GM21390 (cell line): ENCODE measurements at regions not wholly inside any gene's neighbourhood (a gene's known extent, or its start where the extent isn't known, plus 50 kb on each side); places are given as distances from the start of the nearest gene placed in this dataset.

Experiments used
- ATAC-seq: cut with Tn5 transposase; IDR thresholded peaks from one replicate; pipeline ENCODE4 v1.9.1; 2021; ENCODE audit not compliant: unreplicated experiment

DNA sequence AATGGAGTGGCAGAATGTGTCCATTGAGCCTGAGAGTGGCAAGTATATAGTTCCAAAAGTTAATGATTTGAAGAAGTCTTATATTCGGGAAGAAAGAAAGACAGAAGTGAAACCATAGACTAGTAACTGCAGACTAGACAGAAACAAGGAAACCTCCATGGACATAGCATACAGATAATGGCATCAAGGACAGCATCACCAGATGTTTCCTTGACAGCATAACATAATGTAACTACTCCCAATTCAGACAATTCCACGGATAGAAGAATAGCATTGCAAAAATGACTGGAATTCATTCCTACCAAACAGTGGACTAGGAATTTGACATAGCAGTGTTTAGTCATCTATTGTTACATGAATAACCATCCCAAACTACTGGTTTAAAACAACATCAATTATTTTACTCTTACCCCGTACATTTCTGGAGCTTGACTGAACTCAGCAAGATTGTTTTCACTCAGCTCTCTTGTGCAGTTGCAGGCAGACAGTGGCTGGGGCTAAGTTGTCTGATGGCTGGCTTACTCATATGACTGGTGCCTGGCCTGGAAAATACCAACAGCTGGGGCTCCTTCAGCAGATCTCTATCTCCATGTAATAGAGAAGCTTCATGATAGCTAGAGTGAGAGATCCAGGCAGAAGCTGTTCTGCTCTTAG lies 109.7 kb upstream of the GADL1 start:
- peak; percentile 59 for ATAC-seq

GRCh38 chr3:31008994-31009393 lies 114.5 kb upstream of the GADL1 start:
- ATAC-seq, result no peak

DNA sequence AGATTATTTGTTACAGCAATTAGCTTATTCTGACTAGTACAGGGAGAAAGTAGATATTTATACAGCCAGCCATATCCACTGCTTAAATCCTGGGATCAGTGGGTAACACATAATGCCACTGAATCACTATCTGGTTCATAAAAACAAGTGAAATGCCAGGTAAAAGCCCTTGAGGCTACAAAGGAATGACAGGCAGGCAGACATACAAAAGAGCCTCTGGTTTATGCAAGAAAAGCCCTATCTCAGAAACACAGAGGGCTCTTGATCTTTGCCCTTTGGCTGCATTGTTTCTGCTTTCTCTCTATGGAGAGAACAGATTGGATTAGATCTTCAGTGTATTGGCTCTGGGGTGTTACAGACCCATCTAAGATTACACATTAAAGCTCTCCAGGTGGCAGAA lies 115.4 kb upstream of the GADL1 start:
- ATAC-seq, result no peak

DNA sequence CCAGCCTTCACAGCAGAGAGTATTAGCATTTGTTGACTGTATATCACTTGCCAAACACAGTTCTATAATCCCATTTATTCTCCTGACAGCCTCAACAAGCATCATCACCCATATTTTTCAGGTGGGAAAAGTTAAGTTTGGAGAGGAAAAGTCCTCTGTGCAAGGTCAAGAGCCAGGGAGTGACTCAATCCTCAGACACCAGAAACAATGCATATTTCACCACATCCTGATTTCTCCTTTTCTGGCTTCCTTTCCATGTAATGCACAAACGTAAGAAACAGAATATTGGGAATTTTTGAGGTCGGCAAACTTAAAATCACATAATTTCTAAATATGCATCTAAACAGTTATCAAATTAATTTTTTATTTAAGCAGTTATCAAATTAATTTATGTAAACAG lies 116.0 kb upstream of the GADL1 start:
- ATAC-seq, result no peak

DNA sequence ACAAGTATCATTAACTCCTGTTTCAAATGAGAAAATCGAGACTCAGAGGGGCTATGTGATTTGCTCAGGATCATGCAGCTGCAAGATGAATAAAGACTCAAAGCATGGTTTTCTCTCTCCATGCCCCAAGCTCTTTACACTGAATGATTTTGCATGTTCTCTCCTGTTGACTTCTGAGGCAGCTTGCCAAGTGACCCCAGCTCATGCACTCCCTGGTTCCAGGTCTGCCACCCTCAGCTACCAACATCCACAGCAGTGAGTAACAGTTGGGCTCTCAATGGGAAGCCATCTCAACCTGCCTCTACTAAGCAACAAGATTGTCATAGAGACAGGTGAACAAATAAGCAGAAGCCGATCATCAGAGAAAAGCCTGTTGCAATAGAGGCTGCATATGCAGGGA lies 116.9 kb upstream of the GADL1 start:
- no peak for ATAC-seq

DNA sequence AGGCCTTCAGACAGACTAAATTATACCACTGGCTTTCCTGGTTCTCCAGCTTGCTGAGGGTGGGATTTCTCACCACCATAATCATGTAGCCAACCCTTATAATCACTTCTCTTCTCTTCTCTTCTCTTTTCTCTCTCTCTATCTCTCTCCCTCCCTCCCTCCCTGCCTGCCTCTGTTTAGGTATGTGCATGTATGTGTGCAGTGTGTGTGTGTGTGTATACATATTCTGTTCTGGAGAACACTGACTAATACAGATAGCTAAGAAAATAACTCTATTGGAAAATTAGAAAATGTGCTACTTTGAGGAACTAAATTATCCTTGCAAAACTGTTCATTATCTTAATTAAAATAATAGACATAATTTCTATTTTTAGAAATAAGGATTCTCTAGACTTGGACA lies 118.6 kb upstream of the GADL1 start:
- no peak for ATAC-seq

GRCh38 chr3:31013843-31014242 lies 119.4 kb upstream of the GADL1 start:
- no peak for ATAC-seq

- ATAC-seq, result no peak
These were observed 120.0 kb upstream of the GADL1 start for GRCh38 chr3:31014317-31015040.

DNA sequence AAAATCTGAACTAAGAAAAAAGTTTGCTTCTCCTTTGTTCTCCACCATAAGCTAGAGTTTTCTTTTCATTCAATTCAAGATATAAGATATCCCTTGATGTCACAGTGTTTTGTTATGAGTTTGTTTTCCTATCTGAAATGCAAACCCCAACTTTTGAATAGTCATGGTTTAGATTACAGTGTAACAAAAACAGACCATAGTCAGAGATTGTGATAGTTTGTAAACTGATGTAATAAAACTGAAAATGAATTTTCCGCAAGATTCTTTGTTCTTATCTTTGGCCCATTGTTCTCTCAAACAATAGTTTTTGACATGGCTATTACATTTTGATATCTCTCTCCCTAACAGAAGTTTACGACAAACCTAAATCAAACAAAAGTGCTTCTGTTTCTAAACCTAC lies 121.7 kb upstream of the GADL1 start:
- ATAC-seq, result no peak

- ATAC-seq, result no peak
These were observed 128.3 kb upstream of the GADL1 start for GRCh38 chr3:31022716-31023115.

DNA sequence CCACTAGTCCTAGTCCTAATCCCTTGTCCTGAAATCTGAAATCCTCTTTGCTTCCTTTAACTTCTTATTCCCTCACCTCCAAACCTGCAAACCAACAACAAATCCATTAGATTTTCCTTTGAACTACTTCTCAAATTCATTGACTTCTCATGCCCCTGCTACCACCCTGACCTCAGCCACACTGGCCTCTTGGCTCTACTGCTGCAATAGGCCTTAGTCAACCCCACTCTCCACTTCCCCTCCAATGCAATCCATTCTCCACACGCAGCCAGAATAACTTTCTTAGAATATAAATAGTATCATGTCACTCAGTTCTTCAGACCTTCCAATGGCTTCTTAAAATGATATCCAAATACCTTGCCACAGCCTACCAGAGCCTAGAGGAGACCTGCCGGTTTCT lies 131.1 kb upstream of the GADL1 start:
- no peak for ATAC-seq

DNA sequence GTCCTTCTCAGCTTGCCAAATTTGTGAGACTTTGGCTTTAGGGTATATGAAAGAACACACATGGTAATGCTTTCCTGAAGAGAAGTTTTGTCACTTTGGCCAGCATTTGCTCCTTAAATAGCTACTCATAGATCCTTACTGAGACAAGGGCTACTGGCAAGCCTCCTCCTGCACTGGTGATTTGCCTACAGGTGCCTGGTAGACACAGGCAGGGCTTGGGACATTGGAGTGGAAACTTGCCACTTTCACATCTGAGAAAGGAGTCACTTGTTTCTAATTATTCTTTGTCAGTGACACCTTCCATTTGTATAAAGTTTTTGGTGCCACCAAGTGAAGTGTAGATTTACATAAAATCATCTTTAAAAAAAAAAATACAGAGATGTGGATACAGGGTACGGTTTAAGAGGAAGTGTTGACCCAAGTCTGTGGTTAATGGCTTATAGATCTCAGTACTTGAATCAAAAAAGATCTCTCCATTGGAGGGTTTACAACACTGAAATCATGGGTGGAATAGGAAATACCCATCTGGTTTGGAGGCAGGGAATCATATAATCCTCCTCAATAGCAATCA lies 132.8 kb upstream of the GADL1 start:
- ATAC-seq, result no peak

- ATAC-seq, result no peak
These were observed 133.5 kb upstream of the GADL1 start for GRCh38 chr3:31027914-31028313.

DNA sequence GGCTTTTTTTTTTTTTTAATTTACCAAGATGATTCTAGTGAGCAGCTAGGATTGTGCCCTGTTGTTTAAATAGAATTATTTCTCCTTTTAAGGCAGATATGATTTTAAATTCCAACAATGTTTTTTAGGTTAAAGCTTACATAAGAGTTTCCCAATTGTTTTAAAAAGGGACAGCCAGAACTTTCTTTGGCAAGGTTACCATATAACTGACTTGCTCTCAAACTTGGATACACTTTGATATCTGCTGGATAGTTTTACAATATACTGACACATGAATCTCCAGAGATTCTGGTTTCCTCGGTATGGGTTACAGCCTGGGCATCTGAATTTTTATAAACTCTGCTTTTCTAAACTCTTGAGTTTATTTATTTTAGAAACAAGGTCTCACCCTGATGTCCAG lies 134.3 kb upstream of the GADL1 start:
- ATAC-seq, result no peak

- ATAC-seq, result no peak
These were observed 135.2 kb upstream of the GADL1 start for GRCh38 chr3:31029706-31030105.

DNA sequence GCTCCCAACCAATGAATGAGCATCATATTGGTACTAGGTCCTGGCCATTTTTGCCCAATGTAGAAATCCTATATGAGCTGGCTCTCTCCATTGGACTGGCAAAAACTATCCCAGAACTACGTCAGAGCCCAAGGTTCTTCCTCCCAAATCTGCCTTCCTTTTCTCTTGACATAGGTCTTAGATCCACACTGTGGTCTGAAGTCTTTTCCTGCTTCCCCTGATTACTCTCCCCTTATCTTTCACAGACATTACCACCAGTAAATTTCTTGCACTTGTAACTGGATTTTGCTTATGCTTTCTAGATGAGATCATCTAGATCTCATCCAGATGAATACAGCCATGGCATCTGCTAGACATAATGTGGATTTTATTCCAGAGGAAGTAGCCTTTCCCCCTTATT lies 141.2 kb upstream of the GADL1 start:
- ATAC-seq, result no peak

GRCh38 chr3:31038086-31038739 lies 143.8 kb upstream of the GADL1 start:
- ATAC-seq, result no peak

- no peak for ATAC-seq
These were observed 144.7 kb upstream of the GADL1 start for GRCh38 chr3:31039145-31039544.

DNA sequence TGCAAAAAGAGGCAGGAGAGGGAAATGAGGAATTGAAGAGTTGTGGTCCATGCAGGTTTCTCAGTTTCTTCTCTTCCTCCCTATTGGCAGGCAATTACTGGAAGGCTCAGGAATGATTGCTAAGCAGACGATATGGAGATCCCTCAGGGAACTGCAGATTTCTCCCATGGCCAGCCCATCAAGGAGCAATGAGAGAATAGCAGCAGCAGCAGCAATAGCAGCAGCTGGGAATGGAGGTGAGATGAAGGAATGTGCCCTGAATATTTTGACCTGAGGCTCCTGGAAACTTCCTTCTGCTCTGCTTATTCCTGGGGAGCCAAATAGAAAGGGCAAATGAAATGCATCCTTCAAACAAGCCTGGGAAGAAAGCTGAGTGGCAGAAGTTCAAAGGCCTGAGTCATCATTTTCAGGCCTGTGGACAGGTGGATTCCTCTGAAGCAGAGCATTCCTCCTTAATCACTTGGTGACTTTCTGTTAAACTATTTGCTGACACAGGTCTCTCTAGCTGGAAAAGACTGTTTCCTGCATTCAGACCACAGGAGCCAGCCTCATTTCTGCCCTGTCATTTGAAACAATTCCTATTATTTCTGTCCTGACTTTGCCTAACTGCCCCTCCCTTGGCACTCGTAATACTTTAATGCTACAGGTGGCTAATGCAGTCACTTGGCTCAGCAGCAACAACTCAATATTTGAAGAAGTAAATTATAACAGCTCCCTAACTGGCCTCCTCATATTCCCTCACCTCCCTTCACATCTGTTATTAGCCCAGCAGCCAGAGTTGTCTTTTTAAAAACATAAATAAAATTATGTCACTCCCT lies 146.9 kb upstream of the GADL1 start:
- ATAC-seq, result no peak

DNA sequence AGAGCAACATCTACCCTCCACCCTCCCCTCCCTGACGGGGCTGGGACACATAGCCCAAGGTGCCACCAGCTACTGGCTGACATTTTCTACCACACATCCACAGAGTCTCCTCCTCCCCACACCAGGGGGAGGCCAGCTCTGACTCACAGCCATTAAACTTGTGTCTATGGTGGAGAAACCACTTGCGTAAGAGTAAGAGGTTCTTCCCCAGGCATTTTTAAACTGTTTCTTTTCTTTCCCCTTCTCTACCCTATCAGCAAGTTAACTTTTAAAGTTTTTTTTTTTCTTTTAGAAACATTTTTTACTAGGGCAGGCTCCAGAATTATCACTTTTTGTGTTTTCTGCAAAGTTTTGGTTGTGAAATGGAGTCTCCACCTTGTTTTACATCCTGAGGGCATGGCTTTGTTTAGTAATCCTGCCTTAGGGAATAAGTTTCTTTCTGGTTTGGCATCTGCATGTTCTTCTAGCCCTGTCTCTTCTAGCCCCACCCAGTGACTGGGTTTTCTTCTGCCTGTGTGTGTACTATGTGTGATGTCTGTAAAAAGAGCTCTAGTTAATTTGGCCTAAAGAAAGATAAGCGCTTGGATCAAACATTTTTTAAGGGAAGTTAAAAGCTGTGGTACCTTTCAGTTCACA lies 148.8 kb upstream of the GADL1 start:
- ATAC-seq, result no peak

DNA sequence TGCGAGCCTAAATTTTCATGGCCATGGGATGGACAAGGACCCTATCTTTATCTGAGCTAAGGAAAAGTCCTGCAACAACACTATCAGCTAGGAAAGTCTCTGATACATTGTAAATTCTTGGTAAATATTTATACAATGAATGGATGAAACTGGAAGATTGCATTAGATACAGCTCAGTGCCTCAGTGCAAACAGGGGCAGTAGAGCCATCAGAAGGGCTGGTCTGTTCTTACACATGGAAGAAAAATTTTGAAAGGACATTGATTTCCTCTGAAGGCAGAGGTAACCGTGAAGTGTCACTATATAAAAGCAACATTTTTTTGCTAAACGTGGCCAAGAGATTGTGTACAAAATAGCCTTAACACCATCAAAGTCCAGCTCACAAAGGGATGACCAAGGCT lies 153.2 kb upstream of the GADL1 start:
- no peak for ATAC-seq
